GM19025 (cell line): ENCODE measurements at regions not wholly inside any gene's neighbourhood (a gene's known extent, or its start where the extent isn't known, plus 50 kb on each side); places are given as distances from the start of the nearest gene placed in this dataset.
"Not testable (repeated sequence)": the region's sequence is repeated elsewhere in the genome, so short reads cannot be mapped to it uniquely, and the experiment has no call there.

Source experiments
- ATAC-seq: cut with Tn5 transposase; IDR thresholded peaks from one replicate; pipeline ENCODE4 v1.9.1; 2021; ENCODE audit warnings: mild to moderate bottlenecking, low read depth, moderate library complexity; ENCODE audit not compliant: unreplicated experiment

DNA sequence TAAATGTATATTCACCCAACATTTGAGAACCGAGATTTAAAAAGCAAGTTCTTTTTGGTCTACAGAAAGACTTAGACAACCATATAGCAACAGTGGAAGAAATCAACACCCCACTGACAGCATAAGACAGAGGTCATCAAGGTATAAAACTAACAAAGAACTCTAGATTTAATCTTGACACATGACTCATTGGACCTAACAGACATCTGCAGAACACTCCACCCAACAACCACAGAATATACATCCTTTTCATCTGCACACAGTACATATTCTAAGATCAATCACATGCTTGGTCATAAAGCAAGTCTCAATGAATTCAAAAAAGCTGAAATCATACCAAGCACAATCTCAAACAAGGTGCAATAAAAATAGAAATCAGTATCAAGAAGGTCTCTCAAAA is 65.8 kb downstream of the SPIN4 start:
- no peak for ATAC-seq

DNA sequence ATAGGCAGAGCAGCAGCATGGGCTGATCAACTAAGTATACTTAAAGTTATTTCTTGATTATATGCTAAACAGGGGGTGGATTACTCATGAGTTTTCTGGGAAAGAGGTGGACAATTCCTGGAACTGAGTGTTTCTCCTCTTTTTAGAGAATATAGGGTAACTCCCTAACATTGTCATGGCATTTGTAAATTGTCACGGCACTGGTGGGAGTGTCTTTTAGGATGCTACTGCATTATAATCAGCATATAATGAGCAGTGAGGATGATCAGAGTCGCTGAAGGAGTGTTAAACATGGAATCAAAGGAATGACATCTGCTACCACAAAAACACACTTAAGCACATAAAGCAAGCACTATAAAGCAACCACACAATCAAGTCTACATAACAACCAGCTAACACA is 66.5 kb downstream of the SPIN4 start:
- ATAC-seq, result no peak

DNA sequence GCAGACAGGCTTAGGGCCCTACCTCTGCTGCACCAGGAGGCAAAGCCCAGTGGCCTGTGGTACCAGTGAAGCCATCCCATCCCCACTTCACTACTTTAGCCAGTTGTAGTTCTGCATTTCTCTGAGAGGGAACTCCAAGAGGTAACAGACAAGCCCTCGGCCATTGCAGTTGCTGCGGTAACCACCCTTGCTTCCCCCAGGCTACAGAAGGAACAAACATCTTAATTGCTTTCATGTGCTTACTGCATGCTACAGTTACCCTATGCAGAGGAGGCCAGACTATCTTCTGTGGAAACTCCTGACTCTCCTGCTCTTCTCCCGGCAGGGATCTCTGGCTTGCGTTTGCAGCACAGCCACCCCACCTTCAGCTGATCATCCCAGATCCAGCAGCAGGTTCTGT is 67.8 kb downstream of the SPIN4 start:
- ATAC-seq, result no peak

DNA sequence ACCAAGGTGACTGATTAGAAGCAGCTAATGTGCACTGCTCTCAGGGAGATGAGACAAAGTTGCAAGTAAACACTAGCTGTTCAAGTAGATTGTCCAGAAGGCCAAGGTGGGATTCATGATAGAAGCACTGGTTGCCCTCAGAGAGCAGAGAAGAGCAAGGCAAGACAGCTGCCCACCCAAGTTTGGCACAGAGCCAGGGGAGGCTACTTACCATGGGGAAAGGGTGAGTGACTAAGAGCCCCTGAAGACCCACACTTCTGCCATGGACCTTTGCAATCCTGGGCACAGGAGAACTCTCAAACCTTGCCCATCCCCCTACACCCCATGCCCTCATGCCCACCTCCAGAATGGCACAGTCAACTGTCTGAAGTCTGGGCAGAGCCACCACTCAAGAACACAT is 68.3 kb downstream of the SPIN4 start:
- ATAC-seq, result no peak

DNA sequence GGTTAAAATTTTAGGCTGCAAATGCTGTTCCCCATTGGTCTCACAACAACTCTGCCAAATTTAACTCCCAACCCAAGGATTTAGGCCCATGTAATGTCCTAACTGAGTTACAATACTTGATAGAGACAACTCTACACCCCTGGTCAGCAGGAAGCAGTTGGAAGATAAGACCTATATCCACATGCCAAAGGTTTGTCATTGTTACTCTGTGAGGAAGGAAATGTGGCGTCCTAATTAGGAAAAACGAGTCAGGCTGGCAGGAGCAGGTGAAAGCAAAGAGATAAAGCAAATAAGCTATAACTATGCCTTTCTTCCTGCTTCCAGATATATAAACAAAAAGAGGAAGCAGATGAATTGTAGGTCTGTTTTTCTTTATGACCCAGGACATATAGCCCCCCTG is 69.1 kb downstream of the SPIN4 start:
- no peak for ATAC-seq

DNA sequence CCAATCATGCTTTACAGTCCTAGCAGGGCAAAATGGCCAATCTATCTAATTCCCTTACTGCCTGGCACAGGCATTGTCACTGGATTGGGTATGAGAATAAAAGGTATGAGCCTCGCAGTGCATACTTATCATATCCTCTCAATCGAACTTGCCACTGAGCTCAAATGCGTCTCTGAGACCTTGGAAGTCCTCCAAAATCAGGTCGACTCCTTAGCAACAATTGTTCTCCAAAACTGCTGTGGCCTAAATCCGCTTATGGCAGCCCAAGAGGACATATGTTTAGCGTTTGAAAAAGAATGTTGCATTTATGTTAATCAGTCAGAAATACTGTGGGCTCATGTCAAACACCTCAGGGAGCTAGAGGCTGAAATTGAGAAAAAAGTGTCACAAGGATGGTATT is 69.7 kb downstream of the SPIN4 start:
- ATAC-seq, result no peak

DNA sequence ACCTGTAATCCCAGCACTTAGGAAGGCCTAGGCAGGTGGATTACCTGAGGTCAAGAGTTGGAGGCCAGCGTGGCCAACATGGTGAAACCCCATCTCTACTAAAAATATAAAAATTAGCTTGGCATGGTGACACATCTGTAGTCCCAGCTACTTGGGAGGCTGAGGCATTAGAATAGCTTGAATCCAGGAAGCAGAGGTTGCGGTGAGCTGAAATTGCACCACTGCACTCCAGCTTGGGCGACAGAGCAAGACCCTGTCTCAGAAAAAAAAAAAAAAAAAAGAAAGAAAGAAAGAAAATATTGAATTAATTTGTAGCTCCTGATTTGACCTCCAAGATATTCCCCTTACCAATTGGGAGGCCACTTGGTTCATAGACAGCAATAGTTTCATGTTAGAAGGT is 73.7 kb downstream of the SPIN4 start:
- not testable (repeated sequence) for ATAC-seq

DNA sequence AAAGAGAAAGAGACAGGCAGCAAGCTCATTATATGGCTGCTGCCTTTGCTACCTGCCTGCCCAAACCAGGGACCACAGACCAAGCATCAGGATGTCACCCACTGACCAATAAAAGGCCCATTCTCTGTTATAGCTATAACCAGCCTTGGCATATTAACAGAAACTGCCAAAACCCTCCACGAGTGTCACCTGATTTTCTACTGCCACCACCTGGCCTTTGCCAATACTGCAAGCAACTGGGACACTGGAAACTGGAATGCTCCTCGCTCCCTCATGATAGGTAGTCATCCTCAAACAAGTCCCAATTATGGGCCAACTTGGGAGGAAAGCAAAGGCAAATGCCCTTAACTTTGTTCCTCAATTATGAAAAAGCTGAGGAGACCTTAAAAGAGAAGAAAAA is 76.0 kb downstream of the SPIN4 start:
- ATAC-seq, result no peak

DNA sequence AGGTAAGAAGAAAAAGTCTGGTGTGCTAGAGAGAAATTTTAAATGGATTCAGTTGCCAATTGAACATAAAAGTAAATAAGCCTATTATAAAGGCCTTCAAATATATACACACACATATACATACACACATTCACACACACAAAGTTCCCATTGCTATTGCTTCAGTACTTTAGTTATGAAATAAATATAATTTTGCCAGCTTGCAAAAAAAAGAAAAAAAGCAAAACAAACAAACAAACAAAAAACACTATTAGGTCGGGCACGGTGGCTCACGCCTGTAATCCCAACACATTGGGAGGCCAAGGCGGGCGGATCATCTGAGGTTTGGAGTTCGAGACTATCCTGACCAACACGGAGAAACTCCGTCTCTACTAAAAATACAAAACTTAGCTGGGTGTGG is 80.3 kb downstream of the SPIN4 start:
- ATAC-seq, result no peak

DNA sequence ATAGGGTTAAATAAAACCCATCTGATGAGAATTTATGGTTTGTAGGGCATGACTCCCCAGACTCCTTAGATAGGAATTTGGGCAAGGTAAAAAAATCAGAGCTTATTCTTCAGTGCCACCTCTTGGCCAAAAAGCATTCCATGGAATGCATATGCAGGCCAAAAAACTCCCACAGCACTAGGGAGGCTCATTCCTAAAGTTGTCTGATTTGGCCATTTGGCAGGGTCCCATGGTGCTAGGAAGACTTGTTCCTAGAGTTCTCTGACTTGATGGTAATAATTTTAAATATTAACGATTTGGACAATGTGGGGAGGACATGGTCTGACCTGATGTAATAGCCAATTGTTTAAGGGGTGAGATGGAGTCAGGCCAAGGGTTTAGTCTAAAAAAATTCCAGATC is 93.0 kb downstream of the SPIN4 start:
- ATAC-seq, result no peak

DNA sequence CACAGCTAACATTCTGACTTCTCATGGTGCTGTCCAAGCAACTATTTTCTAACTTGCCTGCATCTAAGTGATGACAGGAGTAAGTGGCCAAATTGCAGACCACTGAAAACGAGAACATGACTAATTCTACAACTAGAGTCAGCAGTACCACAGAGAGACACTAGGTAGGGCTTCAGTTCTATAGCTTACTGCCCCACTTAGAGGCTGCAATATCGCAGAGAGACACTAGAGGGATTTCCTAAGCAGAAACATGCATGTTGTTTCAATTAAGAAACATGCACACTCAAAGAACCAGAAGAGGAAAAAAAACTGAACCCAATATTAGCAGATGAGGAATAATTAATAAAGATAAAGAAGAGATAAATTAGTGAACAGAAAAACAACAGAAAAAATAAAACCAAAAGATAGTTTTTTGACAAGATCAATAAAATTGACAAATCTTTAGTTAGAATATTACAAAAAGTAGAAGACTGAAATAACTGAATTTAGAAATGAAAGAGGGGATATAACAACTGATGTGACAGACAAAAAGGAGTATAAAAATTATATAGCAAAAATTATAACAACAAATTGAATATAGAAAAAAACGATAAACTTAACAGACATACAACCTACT is 100.8 kb downstream of the SPIN4 start:
- ATAC-seq, result peak; percentile 100

DNA sequence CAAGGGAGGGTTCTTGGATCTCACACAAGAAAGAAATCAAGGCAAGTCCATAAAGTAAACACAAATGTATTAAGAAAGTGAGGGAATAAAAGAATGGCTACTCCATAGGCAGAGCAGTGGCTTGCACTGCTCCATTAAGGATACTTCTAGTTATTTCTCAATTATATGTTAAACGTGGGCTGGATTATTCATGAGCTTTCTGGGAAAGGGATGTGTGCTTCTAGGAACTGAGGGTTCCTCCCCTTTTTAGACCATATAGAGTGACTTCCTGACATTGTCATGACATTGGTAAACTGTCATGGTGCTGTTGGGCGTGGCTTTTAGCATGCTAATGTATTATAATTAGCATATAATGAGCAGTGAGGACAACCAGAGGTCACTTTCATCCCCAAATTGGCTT is 108.4 kb downstream of the SPIN4 start:
- ATAC-seq, result not testable (repeated sequence)

DNA sequence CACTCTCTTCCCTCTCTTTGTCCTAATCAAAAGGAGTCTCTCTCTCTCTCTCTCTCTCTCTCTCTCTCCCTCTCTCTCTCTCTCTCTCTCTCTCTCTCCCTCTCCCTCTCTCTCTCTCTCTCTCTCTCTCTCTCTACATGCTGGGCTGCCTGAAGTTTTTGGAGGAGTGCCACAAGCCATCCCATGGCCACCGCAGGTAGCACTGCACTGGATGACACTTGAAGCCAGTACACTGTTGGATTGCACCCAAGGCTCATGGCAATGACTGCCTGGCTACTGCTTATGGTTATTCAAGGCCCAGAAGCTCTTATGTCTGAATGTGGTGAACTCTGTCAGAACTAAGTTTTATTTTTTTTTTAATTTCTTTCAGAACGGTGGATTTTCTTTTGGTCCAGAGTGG is 115.2 kb downstream of the SPIN4 start:
- not testable (repeated sequence) for ATAC-seq

DNA sequence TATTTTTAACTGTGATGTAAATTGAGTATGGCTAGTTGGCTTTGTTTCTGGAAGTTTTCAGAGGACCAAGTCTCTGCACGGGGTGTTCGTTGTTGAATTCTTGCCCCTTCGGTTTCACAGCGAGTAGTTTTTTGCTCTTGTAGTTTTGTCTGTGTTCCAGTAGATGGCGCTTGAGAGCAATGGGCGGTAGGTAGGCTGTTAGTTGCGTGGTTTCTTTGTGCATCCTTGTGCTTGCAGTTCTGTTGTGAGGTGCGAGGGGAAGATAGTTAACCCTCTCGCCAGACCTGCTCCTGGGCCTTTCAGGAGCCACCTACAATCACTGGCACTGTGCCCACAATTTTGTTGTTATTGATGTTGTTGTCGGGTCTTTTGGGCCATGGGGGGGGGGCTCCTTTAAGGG is 118.1 kb downstream of the SPIN4 start:
- ATAC-seq, result not testable (repeated sequence)

DNA sequence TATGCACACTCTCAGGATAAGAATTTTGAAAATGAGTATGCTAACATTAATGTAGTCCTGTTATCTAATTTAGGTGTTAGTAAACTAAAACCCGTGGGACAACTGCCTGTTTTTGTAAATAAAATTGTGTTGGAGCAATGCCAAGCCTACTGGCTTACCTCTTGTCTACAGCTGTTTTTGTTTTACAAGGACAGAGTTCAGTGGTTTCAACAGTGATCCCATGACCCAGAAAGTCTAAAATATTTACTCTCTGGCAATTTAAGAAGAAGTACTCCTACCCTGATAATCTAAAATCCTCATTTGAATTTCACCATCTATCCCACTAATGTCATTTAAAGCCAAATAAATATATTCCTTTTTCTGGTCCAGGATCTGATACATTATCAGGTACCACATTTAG is 132.9 kb downstream of the SPIN4 start:
- ATAC-seq, result not testable (repeated sequence)

DNA sequence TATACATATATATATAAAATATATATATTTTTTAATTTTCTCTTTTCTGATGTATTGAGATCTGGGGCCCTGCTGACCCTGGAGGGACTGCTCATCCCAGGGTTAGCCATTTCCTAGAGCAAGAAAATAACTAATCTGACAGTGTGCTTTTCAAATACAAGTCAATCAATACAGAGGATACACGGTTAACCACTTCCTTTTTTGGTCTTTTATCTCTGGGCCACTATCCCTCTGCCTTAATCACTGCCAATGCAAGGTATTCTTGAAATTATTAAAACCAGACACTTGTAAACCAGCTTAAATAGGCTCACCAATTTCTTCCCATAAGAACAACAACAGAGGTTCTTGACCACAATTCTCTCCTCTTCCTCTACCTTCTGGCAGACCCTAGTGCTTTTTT is 133.6 kb downstream of the SPIN4 start:
- not testable (repeated sequence) for ATAC-seq

DNA sequence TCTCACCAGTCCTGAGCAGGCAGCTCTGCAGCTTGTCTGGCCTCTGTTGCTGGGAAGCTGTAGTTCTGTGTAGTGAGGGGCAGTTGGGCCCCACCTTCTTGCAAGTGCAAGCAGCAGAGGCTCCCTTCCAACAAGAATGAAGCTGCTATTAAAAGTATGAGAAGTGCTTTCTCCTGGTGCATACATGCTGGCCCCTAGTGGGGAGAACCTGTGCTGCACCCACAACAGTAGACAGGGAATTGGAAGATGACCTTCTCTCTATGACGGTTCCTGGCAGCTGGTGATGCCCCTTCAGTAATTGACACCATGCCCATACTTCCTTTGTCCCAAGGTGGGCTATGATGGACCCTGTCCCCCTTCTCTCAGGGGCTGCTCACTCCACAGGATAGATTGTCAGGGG is 141.5 kb downstream of the SPIN4 start:
- ATAC-seq, result not testable (repeated sequence)

DNA sequence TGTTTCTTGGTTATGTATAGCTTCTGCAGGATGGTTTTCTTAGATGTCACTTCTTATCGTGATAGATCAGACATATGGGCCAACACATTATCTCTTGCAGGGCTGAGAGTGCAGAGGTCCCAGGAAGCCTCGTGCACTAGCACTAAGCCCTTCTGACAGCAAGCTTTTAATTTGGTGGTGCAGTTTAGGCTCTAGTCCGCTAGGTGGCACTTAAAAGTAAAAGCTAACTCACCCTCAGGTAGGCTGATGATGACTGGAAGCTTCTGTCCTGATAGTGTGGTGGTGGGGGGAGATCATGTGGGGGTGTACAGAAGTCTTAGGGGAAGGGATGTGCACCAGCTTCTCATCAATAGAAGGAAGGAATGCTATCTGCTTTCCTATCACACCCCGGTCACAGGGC is 142.0 kb downstream of the SPIN4 start:
- not testable (repeated sequence) for ATAC-seq

DNA sequence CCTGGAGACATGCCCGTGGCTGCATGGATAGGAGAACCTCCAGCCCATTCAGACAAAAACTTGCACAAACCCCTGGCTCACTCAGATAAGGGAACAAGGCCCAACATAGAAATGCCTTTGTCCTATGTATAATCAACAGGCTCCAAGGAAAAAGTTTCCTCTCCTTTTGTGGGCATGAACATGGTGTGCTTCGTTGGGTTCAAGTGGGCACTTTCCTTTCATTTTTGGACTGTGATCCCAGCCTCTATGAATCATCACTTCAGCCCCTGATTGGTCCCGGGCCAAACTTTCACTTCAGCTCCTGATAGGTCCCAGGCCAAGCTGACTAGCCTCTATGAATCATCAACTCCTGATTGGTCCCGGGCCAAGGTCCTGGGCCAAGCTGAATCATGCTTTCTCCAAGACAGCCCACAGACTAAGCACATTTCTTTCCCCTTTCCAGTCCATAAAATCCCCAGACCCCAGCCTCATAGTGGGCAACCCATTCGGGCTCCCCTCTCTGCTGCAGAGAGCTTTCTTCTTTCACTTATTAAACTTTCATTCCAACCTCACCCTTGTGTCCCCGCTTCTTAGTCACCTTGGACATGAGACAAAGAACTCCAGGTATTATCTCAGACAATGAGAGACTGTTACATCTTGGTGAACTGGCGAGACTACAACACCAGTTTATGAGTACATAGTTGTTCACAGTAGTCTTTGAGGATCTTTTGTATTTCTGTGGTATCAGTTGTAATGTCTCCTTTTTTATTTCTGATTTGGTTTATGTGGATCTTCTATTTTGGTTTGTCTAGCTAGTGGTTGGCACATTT is 146.7 kb downstream of the SPIN4 start:
- not testable (repeated sequence) for ATAC-seq

DNA sequence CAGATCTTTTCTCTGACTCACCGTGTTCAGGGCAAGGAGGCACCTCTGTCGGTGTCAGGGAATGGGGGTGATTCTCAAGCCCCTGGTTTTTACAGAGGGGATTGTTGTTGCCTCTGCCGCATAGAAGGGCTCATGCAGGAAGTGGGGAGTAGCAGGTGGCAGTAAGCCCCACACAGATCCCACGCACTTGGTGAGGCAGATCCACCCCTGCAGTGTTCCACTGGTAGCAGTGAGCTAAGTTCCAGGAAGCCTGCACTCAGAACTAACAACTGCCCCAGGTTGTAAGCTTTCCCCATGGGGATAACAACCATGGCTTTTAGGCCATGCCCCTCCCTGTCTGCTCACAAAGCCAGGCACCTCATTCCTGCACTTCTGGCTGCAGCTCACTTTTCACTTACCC is 149.1 kb downstream of the SPIN4 start:
- ATAC-seq, result not testable (repeated sequence)

DNA sequence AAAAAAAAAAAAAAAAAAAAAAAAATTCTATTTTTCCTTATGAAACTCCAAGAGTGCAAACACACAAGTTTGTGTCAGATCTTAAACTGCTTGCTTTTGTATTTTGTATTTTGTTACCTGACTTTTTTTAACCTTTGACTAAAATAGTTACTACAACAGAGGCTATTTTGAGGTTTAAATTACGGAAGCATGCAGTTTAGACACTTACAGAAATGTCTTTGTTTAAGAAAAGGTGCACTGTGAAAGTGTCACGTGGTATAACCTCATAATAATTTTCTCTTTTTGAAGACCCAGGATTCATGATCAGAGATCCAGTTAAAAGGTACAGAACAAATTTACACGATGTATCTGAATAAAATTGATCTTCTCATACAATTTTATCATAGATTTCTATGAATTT is 152.4 kb downstream of the SPIN4 start:
- ATAC-seq, result not testable (repeated sequence)

DNA sequence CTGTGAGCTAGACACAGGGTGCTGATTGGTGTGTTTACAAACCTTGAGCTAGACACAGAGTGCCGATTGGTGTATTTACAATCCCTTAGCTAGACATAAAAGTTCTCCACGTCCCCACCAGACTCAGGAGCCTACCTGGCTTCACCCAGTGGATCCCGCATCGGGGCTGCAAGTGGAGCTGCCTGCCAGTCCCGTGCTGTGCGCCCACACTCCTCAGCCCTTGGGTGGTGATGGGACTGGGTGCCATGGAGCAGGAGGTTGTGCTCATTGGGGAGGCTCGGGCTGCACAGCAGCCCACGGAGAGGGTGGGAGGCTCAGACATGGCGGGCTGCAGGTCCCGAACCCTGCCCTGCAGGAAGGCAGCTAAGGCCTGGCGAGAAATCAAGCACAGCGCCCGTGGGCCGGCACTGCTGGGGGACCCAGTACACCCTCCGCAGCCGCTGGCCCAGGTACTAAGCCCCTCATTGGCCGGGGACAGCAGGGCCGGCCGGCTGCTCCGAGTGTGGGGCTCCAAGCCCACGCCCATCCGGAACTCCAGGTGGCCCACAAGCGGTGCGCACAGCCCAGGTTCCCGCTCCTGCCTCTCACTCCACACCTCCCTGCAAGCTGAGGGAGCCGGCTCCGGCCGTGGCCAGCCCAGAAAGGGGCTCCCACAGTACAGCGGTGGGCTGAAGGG is 158.6 kb downstream of the SPIN4 start:
- not testable (repeated sequence) for ATAC-seq
